Endodermal cell (in vitro differentiated cells): ENCODE measurements at regions not wholly inside any gene's neighbourhood (a gene's known extent, or its start where the extent isn't known, plus 50 kb on each side); places are given as distances from the start of the nearest gene placed in this dataset.
"Not testable (repeated sequence)": the region's sequence is repeated elsewhere in the genome, so short reads cannot be mapped to it uniquely, and the experiment has no call there.

ENCODE experiments used
- DNase-seq: peaks from one replicate; pipeline ENCODE4 v3.0.0-alpha.2; 2017
- H3K27ac ChIP-seq: 2 replicates; pipeline ENCODE4 v1.5.1; 2013; ENCODE audit warnings: mild to moderate bottlenecking, low read depth, low read length, moderate library complexity
- H3K27me3 ChIP-seq: 2 replicates; pipeline ENCODE4 v1.6.1; 2013; ENCODE audit warnings: mild to moderate bottlenecking, low read length, moderate library complexity; ENCODE audit not compliant: insufficient read depth, control insufficient read depth, poor library complexity, severe bottlenecking
- H3K36me3 ChIP-seq: 2 replicates; pipeline ENCODE4 v1.7.0; 2013; ENCODE audit warnings: mild to moderate bottlenecking, low read length, moderate library complexity; ENCODE audit not compliant: control insufficient read depth, insufficient read depth
- H3K4me1 ChIP-seq: one replicate; pipeline ENCODE4 v1.7.0; 2013; ENCODE audit warnings: low read length; ENCODE audit not compliant: control insufficient read depth, insufficient read depth
- H3K4me3 ChIP-seq: 2 replicates; pipeline ENCODE4 v1.5.1; 2013; ENCODE audit warnings: mild to moderate bottlenecking, low read length, moderate library complexity
- H3K9ac ChIP-seq: 2 replicates; pipeline ENCODE4 v1.6.1; 2013; ENCODE audit warnings: mild to moderate bottlenecking, low read length, moderate library complexity; ENCODE audit not compliant: poor library complexity, severe bottlenecking; ENCODE audit errors: extremely low read depth
- H3K9me3 ChIP-seq: 2 replicates; pipeline ENCODE4 v1.6.1; 2013; ENCODE audit warnings: mild to moderate bottlenecking, low read length, moderate library complexity; ENCODE audit not compliant: control insufficient read depth
- H3K27ac Mint-ChIP-seq: 2 replicates; pipeline ENCODE4 v1.8.0; 2020; ENCODE audit warnings: mixed read lengths
- H3K27me3 Mint-ChIP-seq: 2 replicates; pipeline ENCODE4 v1.8.0; 2021; ENCODE audit warnings: mild to moderate bottlenecking, mixed read lengths; ENCODE audit not compliant: insufficient read depth
- H3K36me3 Mint-ChIP-seq: 2 replicates; pipeline ENCODE4 v1.8.0; 2020; ENCODE audit warnings: low read depth, mixed read lengths
- H3K4me1 Mint-ChIP-seq: 2 replicates; pipeline ENCODE4 v1.8.0; 2020; ENCODE audit warnings: mixed read lengths
- H3K4me3 Mint-ChIP-seq: 2 replicates; pipeline ENCODE4 v1.8.0; 2020; ENCODE audit warnings: mild to moderate bottlenecking, moderate library complexity, mixed read lengths
- H3K9me3 Mint-ChIP-seq: 2 replicates; pipeline ENCODE4 v1.8.0; 2020; ENCODE audit warnings: mild to moderate bottlenecking, mixed read lengths
- CTCF ChIP-seq: fragments of 200-600 bp; sonication (generic); conservative IDR thresholded peaks from 2 replicates; pipeline ENCODE4 v1.5.0; 2021; ENCODE audit warnings: antibody characterized with exemption, mild to moderate bottlenecking
- WGBS, 2 experiments: methylation state at CpG; one replicate each; pipeline versions ENCODE4 v1.1.5 to v1.1.7; 2013; ENCODE audit warnings: missing lambda C conversion rate in 2 of 2, mixed read lengths in 1 of 2; ENCODE audit not compliant: insufficient coverage in 1 of 2, insufficient read length in 1 of 2; 5-methylcytosine and 5-hydroxymethylcytosine counted together

- Histone ChIP-seq H3K9ac (no peak overlapping the region), H3K27ac (no peak overlapping the region), H3K36me3 (no peaks in the 10 kb centered on the region), H3K9me3 (no peaks in the 10 kb centered on the region), H3K4me1 (no peaks in the 10 kb centered on the region), H3K27me3 (no peaks in the 10 kb centered on the region), H3K4me3 (no peak overlapping the region)
- TF ChIP-seq CTCF, result no peak
- peaks cover 16% of the 10 kb centered on the region for H3K9me3 Mint-ChIP-seq
- H3K27me3 Mint-ChIP-seq, result peaks cover 6% of the 10 kb centered on the region
- H3K4me1 Mint-ChIP-seq, result peaks cover 17% of the 10 kb centered on the region
- 86 to 100% methylated on average over 1 of the region's 1 CpG for WGBS, 2 experiments
- no peak overlapping the region for H3K4me3 Mint-ChIP-seq
- DNase-seq, result no peak
- no peaks in the 10 kb centered on the region for H3K36me3 Mint-ChIP-seq
- no peak overlapping the region for H3K27ac Mint-ChIP-seq
Measured at GRCh38 chr6:51480040-51480439, 607.4 kb downstream of the PKHD1 start.

GRCh38 chr6:51485869-51486268 is 601.5 kb downstream of the PKHD1 start:
- peaks cover 35% of the 10 kb centered on the region for H3K9me3 Mint-ChIP-seq
- H3K27me3 Mint-ChIP-seq, H3K36me3 ChIP-seq, H3K27me3 ChIP-seq, DNase-seq, H3K36me3 Mint-ChIP-seq, H3K4me1 ChIP-seq, H3K4me3 Mint-ChIP-seq, H3K27ac Mint-ChIP-seq, H3K27ac ChIP-seq, H3K4me3 ChIP-seq, H3K9ac ChIP-seq: not testable (repeated sequence)
- H3K4me1 Mint-ChIP-seq, result peaks cover 19% of the 10 kb centered on the region
- peaks cover 16% of the 10 kb centered on the region for H3K9me3 ChIP-seq
- WGBS, 2 experiments, result 90 to 95% methylated on average over 6 to 9 of the region's 9 CpGs

- peaks cover 19% of the 10 kb centered on the region for H3K4me1 Mint-ChIP-seq
- Histone ChIP-seq H3K36me3 (no peaks in the 10 kb centered on the region), H3K9ac (no peak overlapping the region), H3K27ac (no peak overlapping the region), H3K4me1 (no peaks in the 10 kb centered on the region), H3K9me3 (peaks cover 16% of the 10 kb centered on the region), H3K27me3 (no peaks in the 10 kb centered on the region), H3K4me3 (no peak overlapping the region)
- no peak overlapping the region for H3K4me3 Mint-ChIP-seq
- no peaks in the 10 kb centered on the region for H3K36me3 Mint-ChIP-seq
- TF ChIP-seq CTCF, result no peak
- no peak for DNase-seq
- H3K27me3 Mint-ChIP-seq, result peaks cover 10% of the 10 kb centered on the region
- WGBS, 2 experiments, result 100% methylated on average over 2 to 3 of the region's 3 CpGs
- no peak overlapping the region for H3K27ac Mint-ChIP-seq
- peaks cover 32% of the 10 kb centered on the region for H3K9me3 Mint-ChIP-seq
Measured at GRCh38 chr6:51487937-51488336, 599.5 kb downstream of the PKHD1 start.

GRCh38 chr6:51489133-51489532 is 598.3 kb downstream of the PKHD1 start:
- WGBS, 2 experiments, result 86 to 100% methylated on average over 2 of the region's 2 CpGs
- no peak for DNase-seq
- peaks cover 6% of the 10 kb centered on the region for H3K27me3 Mint-ChIP-seq

More at GRCh38 chr6:51489133-51489532, 598.3 kb downstream of the PKHD1 start:
- no peak overlapping the region for H3K9ac ChIP-seq
- no peak overlapping the region for H3K27ac ChIP-seq
- Mint-ChIP-seq H3K4me1 (peaks cover 19% of the 10 kb centered on the region), H3K4me3 (no peak overlapping the region), H3K9me3 (peaks cover 26% of the 10 kb centered on the region), H3K36me3 (no peaks in the 10 kb centered on the region), H3K27ac (no peak overlapping the region)
- no peak for TF ChIP-seq CTCF
- H3K27me3 ChIP-seq, result no peaks in the 10 kb centered on the region
- H3K36me3 ChIP-seq, result no peaks in the 10 kb centered on the region
- H3K9me3 ChIP-seq, result peaks cover 16% of the 10 kb centered on the region
- H3K4me1 ChIP-seq, result no peaks in the 10 kb centered on the region
- H3K4me3 ChIP-seq, result no peak overlapping the region
